HUES6 (cell line): ENCODE measurements at regions not wholly inside any gene's neighbourhood (a gene's known extent, or its start where the extent isn't known, plus 50 kb on each side); places are given as distances from the start of the nearest gene placed in this dataset.
"Not testable (repeated sequence)": the region's sequence is repeated elsewhere in the genome, so short reads cannot be mapped to it uniquely, and the experiment has no call there.

Source experiments
- H3K27ac ChIP-seq: 2 replicates; pipeline ENCODE4 v1.7.0; 2013; ENCODE audit warnings: low read depth, mild to moderate bottlenecking, low read length, inconsistent platforms
- H3K27me3 ChIP-seq: 2 replicates; pipeline ENCODE4 v1.6.1; 2013; ENCODE audit warnings: low read length; ENCODE audit not compliant: control insufficient read depth, insufficient read depth
- H3K36me3 ChIP-seq: 2 replicates; pipeline ENCODE4 v1.6.1; 2013; ENCODE audit warnings: low read length; ENCODE audit not compliant: control insufficient read depth, insufficient read depth
- H3K4me1 ChIP-seq: 2 replicates; pipeline ENCODE4 v1.6.1; 2013; ENCODE audit warnings: low read length; ENCODE audit not compliant: control insufficient read depth, insufficient read depth
- H3K4me3 ChIP-seq: 2 replicates; pipeline ENCODE4 v1.5.1; 2013; ENCODE audit warnings: low read depth, low read length
- H3K9ac ChIP-seq: one replicate; pipeline ENCODE4 v1.6.1; 2013; ENCODE audit warnings: mild to moderate bottlenecking, low read length
- H3K9me3 ChIP-seq: 2 replicates; pipeline ENCODE4 v1.6.1; 2013; ENCODE audit warnings: low read depth, low read length; ENCODE audit not compliant: control insufficient read depth, insufficient read depth

DNA sequence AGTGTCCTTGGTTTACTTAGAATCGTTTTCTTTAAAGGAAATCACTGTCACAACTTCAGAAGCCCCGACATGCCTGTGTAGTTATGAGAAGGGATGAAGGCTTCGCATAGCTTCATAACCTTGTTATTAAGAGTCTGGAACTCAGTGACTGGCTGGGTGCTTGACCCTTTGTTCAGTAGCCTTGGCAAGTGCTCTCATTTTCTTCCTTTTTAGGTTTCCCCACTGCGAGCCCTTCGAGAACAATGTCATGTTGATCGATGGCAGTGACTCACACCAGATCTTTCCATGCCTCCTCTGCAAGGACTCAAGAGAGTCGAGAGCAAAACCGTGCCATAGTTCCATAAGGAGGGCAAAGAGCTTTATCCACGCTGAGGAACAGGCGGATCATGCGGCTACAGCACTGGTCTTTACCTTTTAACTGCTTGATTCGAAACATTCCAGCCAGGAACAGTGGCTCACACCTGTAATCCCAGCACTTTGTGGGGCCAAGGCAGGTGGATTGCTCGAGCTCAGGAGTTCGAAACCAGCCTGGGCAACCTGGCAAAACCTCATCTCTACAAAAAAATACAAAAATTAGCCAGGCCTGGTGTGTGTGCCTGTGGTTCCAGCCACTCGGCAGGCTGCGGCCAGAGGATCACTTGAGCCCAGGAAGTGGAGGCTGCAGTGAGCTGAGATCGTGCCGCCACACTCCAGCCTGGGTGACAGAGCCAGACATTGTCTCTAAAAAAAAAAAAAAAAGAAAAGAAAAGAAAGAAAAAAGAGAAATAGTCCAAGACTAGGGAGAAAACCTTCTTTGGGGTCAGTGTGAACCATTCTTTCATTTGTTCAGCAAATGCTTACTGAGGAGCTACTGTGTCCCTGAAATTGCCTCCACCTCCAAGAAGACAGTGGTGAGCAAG, 95.4 kb upstream of the ERRFI1 start:
- peak overlapping the region; percentile 52 for H3K9ac ChIP-seq
- no peaks in the 10 kb centered on the region for H3K36me3 ChIP-seq
- H3K4me1 ChIP-seq = peaks cover 32% of the 10 kb centered on the region
- no peak overlapping the region for H3K4me3 ChIP-seq
- H3K27ac ChIP-seq = peak overlapping the region; percentile 66; the same call in 1 of the 2 replicates
- no peaks in the 10 kb centered on the region for H3K27me3 ChIP-seq
- peaks cover 16% of the 10 kb centered on the region for H3K9me3 ChIP-seq

DNA sequence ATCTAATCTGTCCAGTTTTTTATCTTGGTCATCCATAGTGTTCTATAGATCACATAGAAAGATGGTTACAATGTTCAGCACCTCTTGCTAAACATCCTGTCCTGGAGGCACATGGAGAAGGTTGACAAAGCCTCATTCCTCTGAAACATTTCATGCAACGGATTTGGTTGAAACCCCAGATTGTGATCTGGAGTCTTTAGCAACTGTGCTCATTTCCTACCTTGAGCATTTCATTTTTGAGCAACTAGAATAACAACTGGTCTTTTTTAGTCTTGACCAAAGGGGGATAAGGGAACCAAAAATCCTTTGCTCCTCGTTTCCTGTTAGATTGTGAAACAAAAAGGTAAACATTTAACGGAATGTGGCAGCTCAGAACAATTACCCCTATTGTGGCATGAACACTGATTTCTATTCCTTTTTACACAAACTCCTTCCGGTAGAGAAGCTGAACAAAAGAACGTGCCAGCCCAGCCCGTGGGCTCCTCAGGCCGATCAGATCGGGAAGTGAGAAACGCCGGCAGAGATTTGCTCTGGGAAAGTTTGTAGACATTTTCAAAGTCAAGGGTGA, 94.7 kb upstream of the ERRFI1 start:
- H3K27ac ChIP-seq = peak overlapping the region; percentile 66; the same call in 1 of the 2 replicates
- H3K9ac ChIP-seq = peak overlapping the region; percentile 52
- peaks cover 15% of the 10 kb centered on the region for H3K9me3 ChIP-seq
- no peaks in the 10 kb centered on the region for H3K27me3 ChIP-seq
- H3K4me1 ChIP-seq = peaks cover 35% of the 10 kb centered on the region
- H3K36me3 ChIP-seq = no peaks in the 10 kb centered on the region
- no peak overlapping the region for H3K4me3 ChIP-seq

DNA sequence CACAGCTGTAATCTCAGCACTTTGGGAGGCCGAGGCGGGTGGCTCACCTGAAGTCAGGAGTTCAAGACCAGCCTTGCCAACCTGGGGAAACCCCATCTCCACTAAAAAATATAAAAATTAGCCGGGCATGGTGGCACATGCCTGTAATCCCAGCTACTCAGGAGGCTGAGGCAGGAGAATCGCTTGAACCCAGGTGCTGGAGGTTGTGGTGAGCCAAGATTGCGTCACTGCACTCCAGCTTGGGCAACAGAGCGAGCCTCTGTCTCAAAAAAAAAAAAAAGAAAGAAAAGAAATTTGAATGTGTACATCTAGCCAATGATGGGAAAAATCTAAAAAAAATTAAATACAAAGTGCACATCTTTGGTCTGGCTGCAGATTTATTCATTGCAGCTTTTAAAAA, 92.6 kb upstream of the ERRFI1 start:
- not testable (repeated sequence) for H3K27me3 ChIP-seq, H3K9me3 ChIP-seq, H3K27ac ChIP-seq, H3K4me3 ChIP-seq, H3K9ac ChIP-seq, H3K36me3 ChIP-seq
- H3K4me1 ChIP-seq = peaks cover 37% of the 10 kb centered on the region

DNA sequence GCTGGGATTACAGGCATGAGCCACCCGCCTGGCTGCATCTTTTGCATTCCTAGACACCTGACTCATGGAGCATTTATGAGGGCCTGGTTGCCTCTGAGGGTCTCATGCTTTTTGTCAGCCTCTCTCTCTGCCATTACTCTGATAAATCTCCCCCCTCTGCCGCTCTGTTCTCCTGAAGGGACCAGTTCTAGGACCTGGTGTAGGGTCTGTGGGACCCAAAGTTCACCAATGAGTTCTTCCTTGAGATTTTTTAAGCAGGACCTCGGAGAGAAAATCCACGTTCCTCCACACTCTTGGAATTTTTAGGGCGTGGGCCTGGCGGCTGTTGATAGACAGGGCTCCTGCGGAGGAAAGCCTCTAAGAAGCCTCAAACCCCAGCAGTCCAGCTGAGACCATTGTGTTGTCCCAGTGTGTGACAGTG, 91.9 kb upstream of the ERRFI1 start:
- H3K27ac ChIP-seq = no peak overlapping the region; the same call in 1 of the 2 replicates
- peak overlapping the region; percentile 6 for H3K9ac ChIP-seq

DNA sequence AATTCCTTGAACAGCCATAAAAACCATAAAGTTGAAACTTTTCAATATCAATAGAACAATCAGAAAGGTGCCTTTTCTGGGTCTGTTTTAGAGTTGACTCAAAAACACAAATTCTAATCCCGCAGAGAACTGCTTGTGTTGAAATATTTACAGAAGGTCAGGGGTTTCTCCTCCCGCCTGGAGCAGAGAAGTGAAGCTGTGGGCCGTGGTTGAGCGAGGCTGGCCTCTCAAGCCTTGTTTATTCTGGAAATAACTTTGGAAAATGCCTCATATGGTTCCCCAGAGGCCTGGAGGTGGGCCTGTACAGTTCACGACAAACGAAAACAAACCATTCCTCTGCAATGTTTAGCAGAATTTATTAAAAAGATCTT, 90.8 kb upstream of the ERRFI1 start:
- H3K27me3 ChIP-seq = no peaks in the 10 kb centered on the region
- H3K4me3 ChIP-seq = no peak overlapping the region
- no peak overlapping the region for H3K9ac ChIP-seq
- H3K9me3 ChIP-seq = no peaks in the 10 kb centered on the region
- H3K4me1 ChIP-seq = peaks cover 33% of the 10 kb centered on the region
- no peaks in the 10 kb centered on the region for H3K36me3 ChIP-seq
- H3K27ac ChIP-seq = no peak overlapping the region

More for the DNA sequence above, 91.9 kb upstream of the ERRFI1 start:
- Histone ChIP-seq H3K4me3 (no peak overlapping the region), H3K9me3 (no peaks in the 10 kb centered on the region), H3K27me3 (no peaks in the 10 kb centered on the region), H3K4me1 (peaks cover 42% of the 10 kb centered on the region), H3K36me3 (no peaks in the 10 kb centered on the region)

DNA sequence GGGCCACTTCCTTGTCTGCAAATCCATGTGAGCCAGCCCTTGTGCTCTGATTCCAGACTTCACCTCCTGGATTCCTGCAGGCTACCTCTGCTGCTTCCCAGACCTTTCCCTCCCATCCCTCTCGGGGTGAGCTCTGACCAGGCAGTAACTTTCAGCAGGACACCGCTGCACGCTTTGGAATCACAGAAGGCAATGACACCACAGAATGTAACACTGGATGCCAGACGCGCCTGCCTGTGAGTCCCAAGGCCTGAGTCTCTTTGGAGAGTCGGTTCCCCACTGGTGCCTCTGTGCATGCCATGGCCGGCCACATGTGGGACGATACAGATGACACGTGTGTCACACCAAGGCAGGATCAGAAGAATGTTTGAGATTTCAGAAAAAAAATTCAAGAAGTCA, 89.7 kb upstream of the ERRFI1 start:
- H3K27ac ChIP-seq = no peak overlapping the region
- H3K9ac ChIP-seq = no peak overlapping the region
- H3K4me1 ChIP-seq = peaks cover 22% of the 10 kb centered on the region; the same call in 1 of the 2 replicates
- H3K9me3 ChIP-seq = no peaks in the 10 kb centered on the region
- no peak overlapping the region for H3K4me3 ChIP-seq
- no peaks in the 10 kb centered on the region for H3K36me3 ChIP-seq
- H3K27me3 ChIP-seq = no peaks in the 10 kb centered on the region

DNA sequence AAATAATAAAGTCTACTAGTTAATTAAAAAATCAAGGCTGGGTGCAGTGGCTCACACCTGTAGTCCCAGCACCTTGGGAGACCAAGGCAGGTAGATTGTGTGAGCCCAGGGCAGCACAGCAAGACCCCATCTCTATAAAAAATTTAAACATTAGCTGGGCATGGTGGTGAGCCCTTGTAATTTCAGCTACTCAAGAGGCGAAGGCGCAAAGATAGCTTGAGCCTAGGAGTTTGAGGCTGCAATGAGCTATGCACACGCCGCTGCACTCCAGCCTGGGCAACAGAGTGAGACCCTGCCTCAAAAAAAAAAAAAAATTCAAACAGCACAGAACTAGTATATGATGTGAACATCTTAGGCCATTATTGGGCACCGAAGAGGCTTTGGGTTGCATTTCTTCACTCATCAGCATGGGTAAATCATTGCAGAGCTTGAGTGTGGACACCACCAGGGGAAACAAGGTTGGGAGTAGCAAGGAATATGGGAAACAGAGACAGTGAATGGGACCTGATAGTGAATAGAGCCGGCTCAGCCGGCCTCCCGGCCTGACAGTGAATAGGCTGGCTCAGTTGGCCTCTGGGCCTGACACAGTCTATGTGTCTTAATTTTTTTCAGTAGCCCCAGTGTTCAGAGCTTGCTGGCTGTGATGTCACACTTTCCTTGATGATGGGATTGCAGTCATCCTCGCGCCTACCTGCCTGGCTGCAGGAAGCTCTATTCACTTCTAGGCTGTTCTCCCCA, 89.1 kb upstream of the ERRFI1 start:
- Histone ChIP-seq H3K27me3 (no peaks in the 10 kb centered on the region), H3K9me3 (peaks cover 2% of the 10 kb centered on the region; the same call in 1 of the 2 replicates), H3K9ac (no peak overlapping the region), H3K27ac (no peak overlapping the region), H3K4me3 (no peak overlapping the region), H3K36me3 (no peaks in the 10 kb centered on the region), H3K4me1 (peaks cover 18% of the 10 kb centered on the region; the same call in 1 of the 2 replicates)

DNA sequence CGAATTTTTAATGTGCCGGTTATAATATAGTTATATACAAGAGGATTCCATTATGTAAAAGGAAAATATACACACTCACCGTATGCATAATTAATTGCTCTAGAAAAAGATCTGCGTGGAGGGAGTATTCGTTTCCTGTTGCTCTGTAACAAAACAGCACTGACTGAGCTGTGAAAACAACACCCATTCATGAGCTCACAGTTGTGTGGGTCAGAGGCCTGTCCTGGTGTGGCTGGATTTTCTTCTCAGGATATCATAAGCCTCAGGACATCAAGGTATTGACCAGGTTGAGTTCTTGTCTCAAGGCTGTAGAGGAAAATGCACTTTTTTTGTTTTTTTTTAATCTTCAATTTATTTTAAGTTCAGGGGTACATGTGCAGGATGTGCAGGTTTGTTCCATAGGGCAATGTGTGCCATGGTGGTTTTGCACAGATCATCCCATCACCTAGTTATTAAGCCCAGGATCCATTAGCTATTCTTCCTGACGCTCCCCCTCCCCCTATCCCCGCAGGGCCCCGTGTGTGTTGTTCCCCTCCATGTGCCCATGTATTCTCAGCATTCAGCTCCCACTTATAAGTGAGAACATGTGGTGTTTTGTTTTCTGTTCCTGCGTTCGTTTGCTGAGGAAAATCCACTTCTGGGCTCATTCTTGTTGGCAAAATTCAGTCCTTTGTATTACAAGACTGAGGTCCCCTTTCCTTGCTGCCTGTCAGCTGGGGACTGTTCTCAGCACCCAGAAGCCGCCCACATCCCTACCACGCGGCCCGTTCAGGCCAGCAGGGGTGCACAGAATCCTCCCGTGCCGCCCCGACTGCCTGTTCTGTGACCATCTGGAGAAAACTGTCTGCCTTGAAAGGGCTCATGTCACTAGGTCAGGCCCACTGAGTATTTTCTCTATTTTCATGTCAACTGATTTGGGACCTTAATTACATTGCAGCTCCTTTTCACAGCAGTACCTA, 87.4 kb upstream of the ERRFI1 start:
- Histone ChIP-seq H3K27ac (no peak overlapping the region), H3K9me3 (peaks cover 7% of the 10 kb centered on the region; the same call in 1 of the 2 replicates), H3K9ac (no peak overlapping the region), H3K27me3 (no peaks in the 10 kb centered on the region), H3K36me3 (no peaks in the 10 kb centered on the region), H3K4me1 (peaks cover 18% of the 10 kb centered on the region; the same call in 1 of the 2 replicates), H3K4me3 (no peak overlapping the region)

DNA sequence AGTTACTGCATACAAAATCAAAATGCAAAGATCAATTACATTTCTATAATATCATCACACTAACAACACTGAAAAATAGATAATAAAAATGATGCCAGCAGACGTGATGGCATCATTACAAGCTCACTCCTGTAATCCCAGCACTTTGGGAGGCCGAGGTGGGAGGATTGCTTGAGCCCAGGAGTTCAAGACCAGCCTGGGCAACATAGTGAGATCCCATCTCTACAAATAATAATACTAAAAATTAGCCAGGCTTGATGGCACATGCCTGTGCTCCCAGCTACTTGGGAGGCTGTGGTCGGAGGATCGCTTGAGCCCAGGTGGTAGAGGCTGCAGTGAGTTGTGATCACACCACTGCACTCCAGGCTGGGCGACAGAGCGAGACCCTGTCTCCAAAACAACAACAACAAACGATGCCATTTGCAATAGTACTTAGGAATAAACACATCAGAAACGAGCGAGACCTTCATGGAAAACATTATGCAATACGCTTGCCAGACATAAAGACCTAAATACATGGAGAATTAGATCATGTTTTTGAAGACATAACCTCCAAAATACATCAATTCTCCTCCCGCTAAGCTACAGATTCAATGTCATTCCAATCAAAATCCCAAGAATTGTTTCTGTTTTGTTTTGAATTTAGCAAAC, 86.6 kb upstream of the ERRFI1 start:
- H3K27ac ChIP-seq = no peak overlapping the region
- H3K4me3 ChIP-seq = no peak overlapping the region
- peaks cover 15% of the 10 kb centered on the region; the same call in 1 of the 2 replicates for H3K4me1 ChIP-seq
- no peaks in the 10 kb centered on the region for H3K36me3 ChIP-seq
- peaks cover 7% of the 10 kb centered on the region; the same call in 1 of the 2 replicates for H3K9me3 ChIP-seq
- no peak overlapping the region for H3K9ac ChIP-seq
- H3K27me3 ChIP-seq = no peaks in the 10 kb centered on the region

DNA sequence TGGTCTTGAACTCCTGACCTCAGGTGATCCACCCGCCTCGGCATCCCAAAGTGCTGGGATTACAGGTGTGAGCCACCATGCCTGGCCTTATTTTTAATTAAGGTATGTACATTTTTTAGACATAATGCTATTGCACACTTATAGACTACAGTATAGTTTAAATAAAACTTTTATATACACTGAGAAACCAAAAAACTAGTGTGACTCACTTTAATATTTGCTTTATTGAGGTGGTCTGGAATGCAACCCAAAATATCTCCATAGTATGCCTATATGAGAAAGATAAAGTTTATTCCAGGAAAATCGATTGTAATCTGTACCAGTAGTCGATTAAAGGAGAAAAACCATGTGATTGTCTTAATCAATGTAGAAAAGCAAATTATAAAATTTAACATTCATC, 85.5 kb upstream of the ERRFI1 start:
- peaks cover 9% of the 10 kb centered on the region; the same call in 1 of the 2 replicates for H3K9me3 ChIP-seq

More for the DNA sequence above, 85.5 kb upstream of the ERRFI1 start:
- Histone ChIP-seq H3K4me3 (no peak overlapping the region), H3K9ac (no peak overlapping the region), H3K36me3 (no peaks in the 10 kb centered on the region), H3K27me3 (no peaks in the 10 kb centered on the region), H3K4me1 (peaks cover 14% of the 10 kb centered on the region; the same call in 1 of the 2 replicates), H3K27ac (no peak overlapping the region)
